MG63 (cell line): ENCODE measurements at regions not wholly inside any gene's neighbourhood (a gene's known extent, or its start where the extent isn't known, plus 50 kb on each side); places are given as distances from the start of the nearest gene placed in this dataset.

ENCODE experiments used
- DNase-seq: peaks from one replicate; pipeline ENCODE4 v3.0.0-alpha.2; 2020
- H3K27me3 ChIP-seq: fragments of 250-450 bp; sonication (Bioruptor Pico); 2 replicates; pipeline ENCODE4 v1.5.1; 2020; ENCODE audit warnings: mild to moderate bottlenecking, moderate library complexity
- H3K36me3 ChIP-seq: fragments of 250-450 bp; sonication (Bioruptor Pico); 2 replicates; pipeline ENCODE4 v1.5.1; 2020; ENCODE audit warnings: mild to moderate bottlenecking, moderate library complexity
- H3K4me3 ChIP-seq: fragments of 250-450 bp; sonication (Bioruptor Pico); 2 replicates; pipeline ENCODE4 v1.5.1; 2020; ENCODE audit warnings: mild to moderate bottlenecking, moderate library complexity
- H3K9me3 ChIP-seq: fragments of 250-450 bp; sonication (Bioruptor Pico); 2 replicates; pipeline ENCODE4 v1.5.1; 2020; ENCODE audit warnings: mild to moderate bottlenecking, moderate library complexity

DNA sequence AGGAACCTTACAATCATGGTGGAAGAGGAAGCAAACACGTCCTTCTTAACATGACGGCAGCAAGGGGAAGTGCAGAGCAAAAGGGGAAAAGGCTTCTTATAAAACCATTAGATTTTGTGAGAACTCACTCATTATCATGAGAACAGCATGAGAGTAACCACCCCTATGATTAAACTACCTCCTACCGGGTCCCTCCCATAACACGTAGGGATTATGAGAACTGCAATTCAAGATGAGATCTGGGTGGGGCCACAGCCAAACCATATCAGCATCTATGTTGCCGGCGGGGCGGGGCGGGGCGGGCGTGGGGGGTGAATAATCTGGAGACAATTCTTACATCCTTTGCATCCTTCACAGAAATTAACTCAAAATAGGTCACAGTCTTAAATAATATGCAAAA, 58.8 kb upstream of the GFPT2 start:
- Histone ChIP-seq H3K27me3 (no peaks in the 10 kb centered on the region), H3K9me3 (peaks cover 6% of the 10 kb centered on the region), H3K4me3 (no peak overlapping the region), H3K36me3 (no peaks in the 10 kb centered on the region)
- no peak for DNase-seq

DNA sequence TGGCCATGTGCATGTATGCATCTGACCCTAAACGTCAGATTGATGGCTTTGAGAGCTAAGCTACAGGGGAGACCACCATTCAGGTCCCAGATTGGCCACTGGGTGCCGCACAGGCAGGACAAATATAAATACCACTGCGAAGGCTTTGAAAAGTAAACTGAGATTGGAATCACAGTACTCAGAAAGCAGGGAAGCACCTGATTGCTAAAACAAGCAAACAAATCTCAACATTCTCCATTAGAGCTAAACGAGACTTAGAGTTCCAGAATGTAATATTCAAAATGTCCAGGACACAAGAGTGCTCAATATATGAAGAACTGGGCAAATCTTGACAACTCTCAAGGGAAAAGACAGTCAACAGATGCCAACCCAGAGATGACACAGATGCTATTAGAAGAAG, 61.0 kb upstream of the GFPT2 start:
- Histone ChIP-seq H3K4me3 (no peak overlapping the region), H3K27me3 (no peaks in the 10 kb centered on the region), H3K36me3 (no peaks in the 10 kb centered on the region), H3K9me3 (peaks cover 6% of the 10 kb centered on the region)
- no peak for DNase-seq

DNA sequence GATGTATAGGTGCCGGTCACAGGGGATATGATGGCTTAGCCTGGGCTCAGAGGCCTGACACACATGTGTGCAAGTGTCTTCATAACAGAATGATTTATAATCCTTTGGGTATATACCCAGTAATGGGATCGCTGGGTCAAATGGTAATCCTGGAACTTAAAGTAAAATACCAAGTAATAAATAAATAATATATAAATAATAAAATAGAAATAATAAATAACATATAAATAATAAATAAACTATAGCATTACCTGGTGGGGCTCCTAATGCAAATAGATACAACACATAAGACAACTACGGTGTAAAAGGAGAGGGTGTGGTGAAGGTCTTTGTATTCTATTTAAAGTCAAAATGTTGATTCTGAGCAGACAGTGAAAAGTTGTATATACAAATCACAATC, 68.5 kb upstream of the GFPT2 start:
- Histone ChIP-seq H3K4me3 (no peak overlapping the region), H3K36me3 (no peaks in the 10 kb centered on the region), H3K27me3 (no peaks in the 10 kb centered on the region), H3K9me3 (no peaks in the 10 kb centered on the region)
- DNase-seq = no peak

DNA sequence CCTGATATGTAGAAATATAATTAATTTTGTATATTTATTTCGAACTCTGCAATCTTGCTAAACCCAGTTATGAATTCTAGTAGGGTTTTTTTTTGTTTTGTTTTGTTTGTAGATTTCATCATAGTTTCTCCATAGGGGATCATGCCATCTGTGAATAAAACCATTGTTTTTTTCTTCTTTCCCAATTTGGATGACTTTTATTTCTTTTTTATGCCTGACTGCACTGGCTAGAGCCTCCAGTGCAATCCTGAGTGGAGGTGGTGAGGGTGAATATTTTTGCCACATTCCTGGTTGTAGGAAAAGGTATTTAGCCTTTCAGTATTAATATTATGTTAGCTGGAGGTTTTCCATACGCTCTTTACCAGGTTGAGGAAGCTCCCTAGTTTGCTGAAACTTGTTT, 70.0 kb upstream of the GFPT2 start:
- DNase-seq = no peak
- H3K27me3 ChIP-seq = peaks cover 3% of the 10 kb centered on the region

DNA sequence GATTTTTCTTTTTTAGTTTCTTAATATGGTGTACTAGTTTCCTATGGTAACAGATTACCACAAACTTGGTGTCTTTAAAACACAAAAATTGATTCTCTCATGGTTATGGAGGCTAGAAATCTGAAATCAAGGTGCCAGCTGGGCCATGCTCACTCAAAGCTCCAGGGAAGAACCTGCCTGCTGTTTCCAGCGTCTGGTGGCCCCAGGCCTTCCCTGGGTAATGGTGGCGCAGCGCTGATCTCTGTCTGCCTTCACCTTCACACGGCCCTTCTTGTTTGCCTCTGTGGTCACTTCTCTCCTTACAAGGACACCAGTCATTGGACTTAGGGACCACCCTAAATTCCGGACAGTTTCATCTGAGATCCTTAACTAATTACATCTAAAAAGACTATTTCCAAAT, 70.5 kb upstream of the GFPT2 start:
- no peak for DNase-seq
- Histone ChIP-seq H3K36me3 (no peaks in the 10 kb centered on the region), H3K4me3 (no peak overlapping the region), H3K9me3 (no peaks in the 10 kb centered on the region), H3K27me3 (peaks cover 6% of the 10 kb centered on the region)

More for the DNA sequence above, 70.0 kb upstream of the GFPT2 start:
- Histone ChIP-seq H3K36me3 (no peaks in the 10 kb centered on the region), H3K9me3 (no peaks in the 10 kb centered on the region), H3K4me3 (no peak overlapping the region)

DNA sequence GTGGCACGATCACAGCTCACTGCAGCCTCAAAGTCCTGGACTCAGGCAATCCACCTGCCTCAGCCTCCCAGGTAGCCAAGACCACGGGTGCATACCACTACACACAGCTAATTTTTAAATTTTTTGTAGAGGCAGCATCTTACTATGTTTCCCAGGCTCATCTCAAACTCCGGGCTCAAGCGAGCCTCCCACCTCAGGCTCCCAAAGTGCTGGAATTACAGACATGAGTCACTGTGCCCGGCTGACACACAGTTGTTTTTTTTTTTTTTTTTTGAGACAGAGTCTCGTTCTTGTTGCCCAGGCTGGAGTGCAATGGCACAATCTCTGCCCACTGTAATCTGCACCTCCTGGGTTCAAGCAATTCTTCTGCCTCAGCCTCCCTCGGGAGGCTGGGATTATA, 70.1 kb upstream of the CNOT6 start:
- peaks cover 6% of the 10 kb centered on the region for H3K27me3 ChIP-seq
- H3K9me3 ChIP-seq = no peaks in the 10 kb centered on the region
- peak; percentile 27 for DNase-seq
- no peak overlapping the region for H3K4me3 ChIP-seq
- no peaks in the 10 kb centered on the region for H3K36me3 ChIP-seq

DNA sequence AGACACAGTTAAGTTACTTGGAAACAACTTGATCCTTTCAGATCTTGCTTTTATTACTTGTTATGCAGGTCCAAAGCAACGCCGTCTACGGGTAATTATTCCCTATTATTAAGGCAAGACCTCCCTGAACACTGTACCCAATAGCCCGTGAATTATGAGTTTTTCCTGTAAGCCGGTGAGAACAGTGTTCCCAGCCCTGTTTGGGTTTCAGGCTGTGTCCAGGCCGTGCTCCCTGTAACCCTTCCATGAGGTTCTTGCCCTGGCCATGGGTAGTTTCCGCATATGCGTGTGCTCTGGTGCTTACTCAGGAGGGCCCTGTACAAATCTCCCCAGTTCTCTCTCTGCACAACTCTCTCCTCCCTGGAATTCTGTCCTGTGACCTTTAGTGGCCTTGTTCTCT, 65.6 kb upstream of the CNOT6 start:
- DNase-seq = no peak
- Histone ChIP-seq H3K27me3 (peaks cover 6% of the 10 kb centered on the region), H3K9me3 (peaks cover 6% of the 10 kb centered on the region; the same call in 1 of the 2 replicates), H3K4me3 (no peak overlapping the region), H3K36me3 (no peaks in the 10 kb centered on the region)

DNA sequence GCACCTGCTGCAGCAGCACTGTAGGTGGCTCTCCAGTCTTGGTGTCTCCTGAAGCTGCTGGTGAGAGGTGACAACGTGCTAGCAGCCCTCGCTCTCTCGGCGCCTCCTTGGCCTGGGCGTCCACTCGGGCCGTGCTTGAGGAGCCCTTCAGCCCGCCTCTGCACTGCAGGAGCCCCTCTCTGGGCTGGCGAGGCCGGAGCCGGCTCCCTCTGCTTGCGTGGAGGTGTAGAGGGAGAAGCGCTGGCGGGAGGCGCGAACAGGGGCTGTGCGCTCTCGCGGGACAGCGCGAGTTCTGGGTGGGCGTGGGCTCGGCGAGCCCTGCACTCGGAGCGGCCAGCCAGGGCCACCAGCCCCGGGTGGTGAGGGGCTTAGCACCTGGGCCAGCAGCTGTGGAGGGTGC, 62.2 kb upstream of the CNOT6 start:
- Histone ChIP-seq H3K36me3 (no peaks in the 10 kb centered on the region), H3K9me3 (peaks cover 6% of the 10 kb centered on the region; the same call in 1 of the 2 replicates), H3K27me3 (peaks cover 6% of the 10 kb centered on the region), H3K4me3 (no peak overlapping the region)
- DNase-seq = no peak

DNA sequence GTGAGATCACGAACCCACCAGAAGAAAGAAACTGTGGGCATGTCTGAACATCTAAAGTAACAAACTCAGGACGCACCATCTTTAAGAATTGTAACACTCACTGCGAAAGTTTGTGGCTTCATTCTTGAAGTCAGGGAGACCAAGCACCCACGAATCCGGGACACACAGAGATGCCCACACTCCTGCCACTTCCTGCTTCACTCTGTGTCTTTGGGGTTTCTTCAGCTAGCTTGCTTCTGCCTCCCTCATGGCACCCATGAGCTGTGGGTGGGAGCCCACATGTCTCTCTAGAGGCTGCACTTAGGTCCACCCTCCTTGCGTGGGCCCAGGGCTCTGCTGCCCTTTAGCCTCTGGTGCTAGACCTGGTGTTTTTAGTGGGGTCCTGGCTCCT, 61.2 kb upstream of the CNOT6 start:
- Histone ChIP-seq H3K4me3 (no peak overlapping the region), H3K27me3 (peaks cover 4% of the 10 kb centered on the region), H3K36me3 (no peaks in the 10 kb centered on the region), H3K9me3 (peaks cover 6% of the 10 kb centered on the region; the same call in 1 of the 2 replicates)
- DNase-seq = no peak

DNA sequence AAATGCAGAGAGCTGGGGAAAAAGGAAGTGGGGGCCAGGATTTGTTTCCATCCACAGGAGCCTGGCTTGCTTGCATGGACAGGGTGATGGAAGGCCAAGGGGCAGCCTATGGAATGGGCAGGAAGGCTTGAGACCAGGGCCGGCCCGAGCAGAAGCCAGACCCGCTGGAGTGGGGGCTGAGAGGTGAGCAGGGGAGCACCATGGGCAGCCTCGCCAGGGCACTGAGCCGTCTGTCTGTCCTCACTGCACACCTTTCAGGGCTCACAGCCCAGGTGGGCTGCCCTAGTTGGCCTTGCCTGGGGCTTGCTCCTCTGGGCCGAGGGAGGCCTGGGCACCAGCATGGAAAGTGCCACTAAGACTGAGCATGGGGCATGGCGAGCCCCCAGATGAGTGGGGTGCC, 58.6 kb upstream of the CNOT6 start:
- H3K4me3 ChIP-seq = no peak overlapping the region
- H3K36me3 ChIP-seq = no peaks in the 10 kb centered on the region
- no peak for DNase-seq
- H3K9me3 ChIP-seq = peaks cover 8% of the 10 kb centered on the region; the same call in 1 of the 2 replicates
- no peaks in the 10 kb centered on the region for H3K27me3 ChIP-seq

DNA sequence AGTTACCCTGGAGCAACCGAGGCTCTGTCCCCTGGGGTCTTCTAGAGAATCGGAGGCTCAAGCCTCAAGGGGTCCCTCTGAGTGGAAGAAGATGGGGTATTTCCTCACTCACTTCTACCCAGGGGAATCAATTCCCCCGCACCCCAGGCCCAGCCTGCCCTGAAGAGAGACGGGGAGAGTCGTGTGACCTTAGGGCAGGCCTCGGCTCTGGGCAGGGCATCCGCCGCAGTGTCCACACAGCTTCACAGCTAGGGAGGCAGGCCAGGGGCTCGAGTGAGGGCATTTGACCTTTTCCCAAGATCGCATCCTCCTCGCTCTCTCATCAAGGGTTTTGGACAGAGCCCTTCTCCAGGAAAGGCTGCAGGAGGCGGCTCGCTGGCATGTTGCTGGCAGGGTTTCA, 57.9 kb upstream of the CNOT6 start:
- Histone ChIP-seq H3K36me3 (no peaks in the 10 kb centered on the region), H3K27me3 (no peaks in the 10 kb centered on the region), H3K9me3 (peaks cover 8% of the 10 kb centered on the region; the same call in 1 of the 2 replicates), H3K4me3 (no peak overlapping the region)
- no peak for DNase-seq

DNA sequence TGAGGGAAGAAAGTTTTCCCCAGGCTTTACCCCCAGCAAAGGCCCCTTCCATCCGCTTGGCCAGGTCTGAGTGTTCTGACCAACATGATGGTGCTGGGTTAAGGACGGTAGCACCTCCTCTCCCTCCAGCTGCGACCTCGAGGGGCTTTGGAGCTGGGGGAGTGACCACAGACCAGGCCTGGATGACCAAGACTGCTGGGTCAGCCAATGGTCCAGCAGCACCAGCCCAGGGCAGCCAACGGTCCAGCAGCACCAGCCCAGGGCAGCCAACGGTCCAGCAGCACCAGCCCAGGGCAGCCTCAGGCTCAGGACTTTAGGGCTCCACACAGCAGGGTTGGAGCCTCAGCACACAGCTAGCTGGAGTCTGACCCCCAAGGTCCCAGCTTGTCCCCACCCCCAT, 57.2 kb upstream of the CNOT6 start:
- Histone ChIP-seq H3K27me3 (no peaks in the 10 kb centered on the region), H3K4me3 (no peak overlapping the region), H3K36me3 (no peaks in the 10 kb centered on the region), H3K9me3 (peaks cover 8% of the 10 kb centered on the region; the same call in 1 of the 2 replicates)
- DNase-seq = no peak

DNA sequence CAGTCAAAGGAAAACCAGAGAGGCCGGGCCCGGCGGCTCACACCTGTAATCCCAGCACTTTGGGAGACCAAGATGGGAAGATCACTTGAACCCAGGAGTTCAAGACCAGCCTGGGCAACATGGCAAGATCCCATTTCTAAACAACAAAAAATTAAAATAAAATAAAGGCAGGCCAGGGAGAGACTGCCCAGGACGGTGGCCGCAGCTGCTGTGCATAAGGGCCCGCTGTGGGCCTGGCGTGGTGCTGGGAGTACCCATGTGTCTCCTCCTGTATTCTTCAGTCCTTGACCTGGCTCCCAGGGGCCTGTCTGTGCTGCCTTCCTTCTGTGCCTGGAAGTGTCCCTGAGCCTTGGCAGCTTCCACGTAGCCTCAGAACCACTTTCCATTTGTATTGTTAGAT, 56.8 kb upstream of the CNOT6 start:
- no peaks in the 10 kb centered on the region for H3K27me3 ChIP-seq
- no peaks in the 10 kb centered on the region for H3K36me3 ChIP-seq
- no peak for DNase-seq
- H3K4me3 ChIP-seq = no peak overlapping the region
- H3K9me3 ChIP-seq = peaks cover 8% of the 10 kb centered on the region; the same call in 1 of the 2 replicates

DNA sequence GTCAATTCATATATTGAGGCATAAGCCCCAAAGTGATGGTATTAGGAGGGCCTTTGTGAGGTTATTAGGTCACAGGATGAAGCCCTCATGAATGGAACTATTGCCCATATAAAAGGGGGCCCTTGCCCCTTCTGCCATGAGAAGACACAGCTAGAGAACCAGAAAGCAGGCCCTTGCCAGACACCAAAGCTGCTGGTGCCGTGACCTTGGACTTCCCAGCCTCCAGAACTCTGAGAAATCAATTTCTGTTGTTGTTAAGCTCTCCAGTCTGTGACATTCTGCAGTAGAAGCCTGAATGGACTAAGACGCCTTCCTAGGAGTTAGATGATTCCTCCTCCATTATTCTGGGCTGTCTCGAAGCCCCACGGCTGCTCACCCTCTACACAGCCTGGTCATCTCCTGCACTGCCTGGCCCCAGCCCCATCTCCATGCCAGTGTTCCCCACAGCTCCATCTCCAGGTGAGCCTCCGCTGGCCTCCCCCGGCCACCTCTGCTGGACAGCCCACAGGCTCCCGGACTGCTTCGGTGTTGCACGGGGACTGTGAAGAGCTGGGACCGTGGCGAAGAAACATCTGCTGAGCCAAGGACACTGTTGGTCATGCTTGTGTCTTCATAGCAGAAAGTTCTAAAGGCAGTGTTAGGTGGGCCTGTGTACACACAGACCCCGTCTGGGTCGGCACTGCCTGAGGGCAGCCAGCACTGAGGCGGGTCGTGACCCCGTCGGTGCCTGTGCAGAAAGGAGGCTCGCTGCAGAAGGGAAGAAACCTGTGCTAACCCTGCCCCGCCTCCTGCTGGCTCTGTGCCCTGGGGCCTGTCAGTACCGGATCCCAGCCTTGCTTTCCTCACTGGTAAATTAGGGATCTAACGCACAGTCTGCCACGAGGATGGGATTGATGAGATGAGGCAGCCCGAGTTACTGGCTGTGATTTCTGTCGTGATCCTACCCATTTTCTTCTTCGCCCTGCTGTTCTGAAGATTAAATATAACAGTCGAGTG, 55.1 kb upstream of the CNOT6 start:
- Histone ChIP-seq H3K36me3 (no peaks in the 10 kb centered on the region), H3K27me3 (no peaks in the 10 kb centered on the region), H3K9me3 (peaks cover 13% of the 10 kb centered on the region), H3K4me3 (no peak overlapping the region)
- no peak for DNase-seq

DNA sequence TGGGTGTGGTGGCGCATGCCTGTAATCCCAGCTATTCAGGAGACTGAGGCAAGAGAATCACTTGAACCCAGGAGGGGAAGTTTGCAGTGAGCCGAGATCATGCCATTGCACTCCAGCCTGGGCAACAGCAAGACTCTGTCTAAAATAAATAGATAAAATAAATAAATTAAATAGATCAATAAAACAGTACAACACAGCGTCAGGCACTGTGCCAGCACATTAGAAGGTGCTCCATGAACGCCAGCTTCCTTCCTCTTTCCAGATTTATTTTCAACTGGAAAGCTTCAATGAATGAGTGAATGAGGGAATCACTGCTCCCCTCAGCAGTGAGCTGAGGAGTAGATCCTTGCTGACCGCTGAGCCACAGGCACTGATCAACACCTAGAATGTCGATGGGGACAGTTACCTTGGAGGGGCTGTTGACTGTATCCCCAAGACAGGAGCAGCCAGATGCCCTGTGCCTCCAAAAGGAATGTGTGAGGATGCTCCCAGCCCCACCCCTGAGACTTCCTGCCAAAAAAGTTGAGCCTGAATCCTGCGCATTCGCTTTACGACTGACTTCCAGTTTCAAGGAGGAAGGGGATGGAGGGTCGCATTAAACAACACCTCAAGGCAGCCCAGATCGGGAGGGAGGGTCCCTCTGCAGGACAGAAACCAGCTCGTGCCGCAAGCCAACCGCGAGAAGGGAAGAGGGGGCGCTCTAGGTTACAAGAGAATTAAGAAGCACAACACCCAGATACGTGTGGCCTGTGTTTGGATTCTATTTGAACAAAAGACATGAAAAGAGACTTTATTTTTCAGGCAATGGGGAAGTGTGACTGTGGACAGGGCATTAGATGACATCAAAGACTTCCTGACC, 54.0 kb upstream of the CNOT6 start:
- Histone ChIP-seq H3K36me3 (no peaks in the 10 kb centered on the region), H3K9me3 (peaks cover 20% of the 10 kb centered on the region), H3K4me3 (no peak overlapping the region), H3K27me3 (no peaks in the 10 kb centered on the region)
- DNase-seq = no peak

DNA sequence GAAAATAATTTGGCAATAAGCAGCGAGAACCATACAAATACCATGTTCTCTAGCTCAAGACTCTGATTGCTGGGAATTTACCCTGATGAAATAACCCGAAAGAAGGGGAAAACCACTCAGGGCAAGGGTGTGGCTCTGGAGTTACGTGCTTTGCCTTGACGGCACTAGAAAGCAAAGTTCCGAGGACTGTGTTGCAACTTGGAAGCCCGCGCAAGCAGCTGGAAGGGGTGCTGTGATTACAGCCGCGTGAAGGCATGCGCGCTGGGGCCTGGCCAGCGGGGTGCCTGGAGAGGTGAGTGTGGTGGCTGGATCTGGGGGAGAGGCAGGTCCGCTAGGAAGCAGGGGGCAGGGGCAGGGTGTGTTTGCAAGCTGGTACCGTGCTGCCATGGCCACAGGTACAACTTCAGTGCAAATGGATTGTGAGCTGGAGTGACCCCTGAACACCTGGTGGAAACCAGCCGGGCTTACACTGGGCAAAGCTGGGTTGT, 52.6 kb upstream of the CNOT6 start:
- Histone ChIP-seq H3K9me3 (peaks cover 24% of the 10 kb centered on the region), H3K27me3 (no peaks in the 10 kb centered on the region; the same call in 1 of the 2 replicates)
- DNase-seq = peak; percentile 26

More for the DNA sequence above, 52.6 kb upstream of the CNOT6 start:
- no peaks in the 10 kb centered on the region for H3K36me3 ChIP-seq
- H3K4me3 ChIP-seq = no peak overlapping the region
